Lung (tissue), 11 donors: ENCODE measurements at regions not wholly inside any gene's neighbourhood (a gene's known extent, or its start where the extent isn't known, plus 50 kb on each side); places are given as distances from the start of the nearest gene placed in this dataset.

Experiments used
- ATAC-seq: fragments of 200-7000 bp; cut with Tn5 transposase; one replicate; pipeline ENCODE4 v1.9.1; 2020; ENCODE audit warnings: moderate number of reproducible peaks; ENCODE audit not compliant: insufficient read depth, low FRiP score
- DNase-seq, 3 donors: peaks; one replicate each; pipeline ENCODE4 v3.0.0-alpha.2; 2013 to 2017
- H3K27ac ChIP-seq, 2 donors: one replicate each; pipeline ENCODE4 v1.5.1; 2013; ENCODE audit warnings: mild to moderate bottlenecking in 2 of 2, moderate library complexity in 2 of 2, control low read depth in 1 of 2, inconsistent platforms in 1 of 2, low read depth in 1 of 2, low read length in 1 of 2
- H3K27me3 ChIP-seq, 3 donors: one replicate each; pipeline ENCODE4 v1.5.1; 2013; ENCODE audit warnings: low read length in 2 of 3; ENCODE audit not compliant: control insufficient read depth in 3 of 3, insufficient read depth in 3 of 3
- H3K36me3 ChIP-seq, 4 donors: one replicate each; pipeline ENCODE4 v1.5.1; 2013; ENCODE audit warnings: low read length in 4 of 4, mild to moderate bottlenecking in 1 of 4, moderate library complexity in 1 of 4; ENCODE audit not compliant: control insufficient read depth in 4 of 4, insufficient read depth in 4 of 4
- H3K4me1 ChIP-seq, 5 donors: one replicate each; pipeline ENCODE4 v1.5.1; 2013; ENCODE audit warnings: low read length in 5 of 5, mild to moderate bottlenecking in 2 of 5, moderate library complexity in 1 of 5; ENCODE audit not compliant: control insufficient read depth in 5 of 5, insufficient read depth in 5 of 5
- H3K4me3 ChIP-seq: one replicate; pipeline ENCODE4 v1.5.1; 2013; ENCODE audit warnings: mild to moderate bottlenecking, control low read depth, moderate library complexity
- H3K9ac ChIP-seq, 2 donors: one replicate each; pipeline ENCODE4 v1.5.1; 2013; ENCODE audit warnings: low read length in 2 of 2, control low read depth in 1 of 2; ENCODE audit not compliant: insufficient read depth in 1 of 2
- H3K9me3 ChIP-seq, 4 donors: one replicate each; pipeline ENCODE4 v1.5.1; 2013; ENCODE audit warnings: low read length in 3 of 4, mild to moderate bottlenecking in 1 of 4, moderate library complexity in 1 of 4; ENCODE audit not compliant: control insufficient read depth in 4 of 4, insufficient read depth in 3 of 4
- WGBS, 2 donors: extraction: QIAGEN DNeasy Blood & Tissue Kit; methylation state at CpG; one replicate each; pipeline ENCODE4 v1.1.7; 2013; 5-methylcytosine and 5-hydroxymethylcytosine counted together
- TF ChIP-seq, protein P1 (sequence below): IDR thresholded peaks from 2 replicates; pipeline ENCODE4 v1.5.1; 2012; ENCODE audit warnings: mild to moderate bottlenecking; ENCODE audit errors: control extremely low read depth, extremely low read depth
- donor health status: control.
- donor health status: control.
- donor health status: Bipolar disorder and iron deficiency.
- donor health status: healthy.
- donor health status: DM: yes; HTN: yes; CAD: no.

DNA sequence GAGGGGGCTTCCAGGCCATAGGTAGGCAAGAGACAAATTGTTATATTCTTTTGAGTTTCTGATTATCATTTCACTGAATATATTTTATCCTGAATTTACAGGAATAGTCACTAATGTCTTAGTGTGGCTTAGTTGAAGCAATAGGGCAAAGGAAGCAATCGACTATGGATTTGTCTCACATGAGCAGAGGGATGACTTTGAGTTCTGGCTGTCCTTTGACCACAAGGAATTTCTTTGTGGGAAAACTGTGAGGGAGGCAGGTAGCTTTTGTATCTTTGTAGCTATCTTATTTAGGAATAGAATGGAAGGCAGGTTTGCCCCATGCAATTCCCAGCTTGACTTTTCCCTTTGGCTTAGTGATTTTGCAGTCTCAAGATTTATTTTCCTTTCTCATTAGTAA, 207.3 kb upstream of the ANXA10 start:
- no peaks in the 10 kb centered on the region for H3K4me1 ChIP-seq
- H3K27me3 ChIP-seq = no peaks in the 10 kb centered on the region
- H3K4me3 ChIP-seq = no peak overlapping the region
- DNase-seq = no peak
- no peak overlapping the region for H3K27ac ChIP-seq
- no peak for ATAC-seq
- no peaks in the 10 kb centered on the region for H3K36me3 ChIP-seq
- 86 to 91% methylated on average over 1 of the region's 1 CpG for WGBS, 2 donors
- no peak overlapping the region for H3K9ac ChIP-seq
- peaks cover 0 to 2% (median 0%) of the 10 kb centered on the region in 4 donors for H3K9me3 ChIP-seq
- TF ChIP-seq, protein P1, sequence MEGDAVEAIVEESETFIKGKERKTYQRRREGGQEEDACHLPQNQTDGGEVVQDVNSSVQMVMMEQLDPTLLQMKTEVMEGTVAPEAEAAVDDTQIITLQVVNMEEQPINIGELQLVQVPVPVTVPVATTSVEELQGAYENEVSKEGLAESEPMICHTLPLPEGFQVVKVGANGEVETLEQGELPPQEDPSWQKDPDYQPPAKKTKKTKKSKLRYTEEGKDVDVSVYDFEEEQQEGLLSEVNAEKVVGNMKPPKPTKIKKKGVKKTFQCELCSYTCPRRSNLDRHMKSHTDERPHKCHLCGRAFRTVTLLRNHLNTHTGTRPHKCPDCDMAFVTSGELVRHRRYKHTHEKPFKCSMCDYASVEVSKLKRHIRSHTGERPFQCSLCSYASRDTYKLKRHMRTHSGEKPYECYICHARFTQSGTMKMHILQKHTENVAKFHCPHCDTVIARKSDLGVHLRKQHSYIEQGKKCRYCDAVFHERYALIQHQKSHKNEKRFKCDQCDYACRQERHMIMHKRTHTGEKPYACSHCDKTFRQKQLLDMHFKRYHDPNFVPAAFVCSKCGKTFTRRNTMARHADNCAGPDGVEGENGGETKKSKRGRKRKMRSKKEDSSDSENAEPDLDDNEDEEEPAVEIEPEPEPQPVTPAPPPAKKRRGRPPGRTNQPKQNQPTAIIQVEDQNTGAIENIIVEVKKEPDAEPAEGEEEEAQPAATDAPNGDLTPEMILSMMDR = no peak

DNA sequence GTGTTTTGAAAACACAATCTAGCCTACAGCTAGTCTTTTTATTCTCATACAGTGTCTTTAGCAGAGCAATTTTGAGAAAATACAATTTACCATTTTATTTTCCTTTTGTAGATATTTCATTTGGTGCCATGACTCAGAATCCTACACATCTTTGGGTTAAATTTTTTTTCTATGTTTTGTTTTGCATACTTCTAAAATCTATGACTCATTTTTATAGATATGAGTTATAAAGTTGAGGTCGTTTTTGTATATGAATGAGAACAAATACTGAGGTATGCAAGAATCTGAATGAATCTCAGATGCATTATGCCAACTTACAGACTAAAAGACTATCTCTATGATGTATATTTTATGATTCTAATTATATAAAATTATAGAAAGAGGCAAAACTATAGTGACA, 206.5 kb upstream of the ANXA10 start:
- Histone ChIP-seq H3K27ac (no peak overlapping the region), H3K9ac (no peak overlapping the region), H3K9me3 (peaks cover 0 to 2% (median 0%) of the 10 kb centered on the region in 4 donors), H3K36me3 (no peaks in the 10 kb centered on the region), H3K27me3 (no peaks in the 10 kb centered on the region), H3K4me3 (no peak overlapping the region), H3K4me1 (no peaks in the 10 kb centered on the region)
- no peak for DNase-seq
- no peak for ATAC-seq
- 47 to 69% methylated on average over 1 of the region's 1 CpG for WGBS, 2 donors
- TF ChIP-seq, protein P1 = no peak

DNA sequence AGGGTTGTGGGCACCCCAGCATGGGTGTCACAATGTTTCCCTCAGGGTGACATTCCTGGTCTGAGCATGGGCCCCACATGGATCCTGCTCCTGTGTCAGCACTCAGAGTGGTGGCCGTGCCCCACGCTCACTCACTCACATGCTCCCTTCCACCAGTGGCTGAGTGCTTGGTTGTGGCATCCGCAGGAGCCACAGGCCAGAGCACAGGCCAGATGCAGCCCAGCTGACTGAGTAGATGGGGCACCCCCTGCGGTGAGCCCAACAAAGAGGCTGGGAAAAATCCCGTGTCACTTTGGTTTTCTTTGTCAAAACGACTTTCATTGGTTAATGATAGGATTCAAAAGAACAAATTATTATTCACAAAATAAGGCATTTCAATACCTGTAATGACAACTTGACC, 204.6 kb upstream of the ANXA10 start:
- WGBS, 2 donors = 87 to 89% methylated on average over 6 of the region's 6 CpGs
- Histone ChIP-seq H3K36me3 (no peaks in the 10 kb centered on the region), H3K9ac (no peak overlapping the region), H3K27ac (no peak overlapping the region), H3K4me3 (no peak overlapping the region), H3K9me3 (peaks cover 0 to 2% (median 0%) of the 10 kb centered on the region in 4 donors), H3K27me3 (no peaks in the 10 kb centered on the region), H3K4me1 (no peaks in the 10 kb centered on the region)
- DNase-seq (no peak), ATAC-seq (no peak)
- TF ChIP-seq, protein P1 = no peak

DNA sequence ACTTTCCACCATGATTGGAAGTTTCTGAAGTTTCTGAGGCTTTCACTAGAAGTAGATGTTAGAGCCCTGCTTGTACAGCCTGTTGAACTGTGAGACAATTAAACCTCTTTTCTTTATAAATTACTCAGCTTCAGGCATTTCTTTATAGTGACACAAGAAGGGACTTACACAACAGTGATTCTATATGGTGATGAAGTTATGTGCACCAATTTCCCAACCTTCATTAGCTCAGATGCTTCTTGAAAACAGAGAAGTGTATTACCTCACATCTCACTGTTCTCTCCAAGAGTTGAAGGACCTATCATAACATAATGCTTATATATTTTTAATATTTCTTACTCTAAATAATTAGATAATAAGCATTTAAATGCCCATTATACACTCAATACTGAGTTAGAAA, 202.1 kb upstream of the ANXA10 start:
- DNase-seq (no peak), ATAC-seq (no peak)
- H3K4me3 ChIP-seq = no peak overlapping the region
- no peaks in the 10 kb centered on the region for H3K4me1 ChIP-seq
- TF ChIP-seq, protein P1 = no peak
- H3K27ac ChIP-seq = no peak overlapping the region
- H3K9ac ChIP-seq = no peak overlapping the region
- no peaks in the 10 kb centered on the region for H3K27me3 ChIP-seq
- H3K36me3 ChIP-seq = no peaks in the 10 kb centered on the region
- peaks cover 0 to 2% (median 0%) of the 10 kb centered on the region in 4 donors for H3K9me3 ChIP-seq
